Endothelial cell (in vitro differentiated cells): ENCODE measurements at regions not wholly inside any gene's neighbourhood (a gene's known extent, or its start where the extent isn't known, plus 50 kb on each side); places are given as distances from the start of the nearest gene placed in this dataset.

Source experiments
- DNase-seq: peaks from one replicate; pipeline ENCODE4 v3.0.0; 2021; ENCODE audit warnings: low spot score
- H3K27ac Mint-ChIP-seq: one replicate; pipeline ENCODE4 v1.8.0; 2021; ENCODE audit warnings: mixed read lengths, inconsistent platforms; ENCODE audit not compliant: unreplicated experiment
- H3K27me3 Mint-ChIP-seq: one replicate; pipeline ENCODE4 v1.8.0; 2021; ENCODE audit warnings: mild to moderate bottlenecking, moderate library complexity, mixed read lengths, inconsistent platforms; ENCODE audit not compliant: unreplicated experiment
- H3K36me3 Mint-ChIP-seq: one replicate; pipeline ENCODE4 v1.8.0; 2021; ENCODE audit warnings: mild to moderate bottlenecking, low read depth, mixed read lengths, inconsistent platforms; ENCODE audit not compliant: unreplicated experiment
- H3K4me1 Mint-ChIP-seq: one replicate; pipeline ENCODE4 v1.8.0; 2021; ENCODE audit warnings: mild to moderate bottlenecking, mixed read lengths, inconsistent platforms; ENCODE audit not compliant: unreplicated experiment
- H3K4me3 Mint-ChIP-seq: one replicate; pipeline ENCODE4 v1.8.0; 2021; ENCODE audit warnings: mild to moderate bottlenecking, mixed read lengths, inconsistent platforms; ENCODE audit not compliant: unreplicated experiment
- H3K9me3 Mint-ChIP-seq: one replicate; pipeline ENCODE4 v1.8.0; 2021; ENCODE audit warnings: mixed read lengths, inconsistent platforms; ENCODE audit not compliant: unreplicated experiment
- CTCF ChIP-seq: fragments of 200-600 bp; sonication (generic); IDR thresholded peaks from one replicate; pipeline ENCODE4 v1.5.0; 2021; ENCODE audit warnings: antibody characterized with exemption; ENCODE audit not compliant: unreplicated experiment

GRCh38 chrX:113950081-113950678, 633.7 kb upstream of the HTR2C start:
- H3K4me1 Mint-ChIP-seq, result no peaks in the 10 kb centered on the region
- H3K27me3 Mint-ChIP-seq, result no peaks in the 10 kb centered on the region
- H3K9me3 Mint-ChIP-seq, result no peaks in the 10 kb centered on the region
- no peak for TF ChIP-seq CTCF
- DNase-seq, result no peak
- H3K27ac Mint-ChIP-seq, result no peak overlapping the region
- H3K36me3 Mint-ChIP-seq, result no peaks in the 10 kb centered on the region
- H3K4me3 Mint-ChIP-seq, result no peak overlapping the region

GRCh38 chrX:113947548-113947947, 636.3 kb upstream of the HTR2C start:
- Mint-ChIP-seq H3K36me3 (no peaks in the 10 kb centered on the region), H3K9me3 (no peaks in the 10 kb centered on the region)
- no peak for DNase-seq

GRCh38 chrX:113935518-113935917, 648.4 kb upstream of the HTR2C start:
- no peak for TF ChIP-seq CTCF
- Mint-ChIP-seq H3K27ac (peak overlapping the region; percentile 64), H3K27me3 (no peaks in the 10 kb centered on the region), H3K4me3 (no peak overlapping the region), H3K4me1 (peaks cover 9% of the 10 kb centered on the region), H3K9me3 (no peaks in the 10 kb centered on the region), H3K36me3 (no peaks in the 10 kb centered on the region)
- no peak for DNase-seq

More at GRCh38 chrX:113947548-113947947, 636.3 kb upstream of the HTR2C start:
- no peak overlapping the region for H3K4me3 Mint-ChIP-seq
- no peak for TF ChIP-seq CTCF
- no peak overlapping the region for H3K27ac Mint-ChIP-seq
- H3K27me3 Mint-ChIP-seq, result no peaks in the 10 kb centered on the region
- no peaks in the 10 kb centered on the region for H3K4me1 Mint-ChIP-seq

- H3K36me3 Mint-ChIP-seq, result no peaks in the 10 kb centered on the region
- peaks cover 9% of the 10 kb centered on the region for H3K4me1 Mint-ChIP-seq
- TF ChIP-seq CTCF, result no peak
- H3K4me3 Mint-ChIP-seq, result no peak overlapping the region
- no peaks in the 10 kb centered on the region for H3K27me3 Mint-ChIP-seq
- H3K9me3 Mint-ChIP-seq, result no peaks in the 10 kb centered on the region
- no peak for DNase-seq
- H3K27ac Mint-ChIP-seq, result no peak overlapping the region
These were observed 650.0 kb upstream of the HTR2C start for GRCh38 chrX:113933931-113934330.

- H3K27ac Mint-ChIP-seq, result no peak overlapping the region
These were observed 654.9 kb upstream of the HTR2C start for GRCh38 chrX:113929004-113929403.

More at GRCh38 chrX:113929004-113929403, 654.9 kb upstream of the HTR2C start:
- peak; percentile 43 for DNase-seq
- TF ChIP-seq CTCF, result peak; percentile 42
- Mint-ChIP-seq H3K4me1 (no peaks in the 10 kb centered on the region), H3K4me3 (no peak overlapping the region), H3K9me3 (no peaks in the 10 kb centered on the region), H3K27me3 (no peaks in the 10 kb centered on the region), H3K36me3 (no peaks in the 10 kb centered on the region)
